IMR-90 (cell line): ENCODE measurements at regions not wholly inside any gene's neighbourhood (a gene's known extent, or its start where the extent isn't known, plus 50 kb on each side); places are given as distances from the start of the nearest gene placed in this dataset.

Source experiments
- ATAC-seq: fragments of 200-7000 bp; cut with Tn5 transposase; 2 replicates; pipeline ENCODE4 v1.9.1; 2020; ENCODE audit warnings: low read depth, mild to moderate bottlenecking, moderate library complexity
- BruUV-seq: library from RNA; stranded (reverse); fragments of 400-500 nt; replicated peaks from 2 replicates; lab custom pipeline; 2021; lab: Mats Ljungman, UMichigan
- CTCF ChIA-PET: fragments of 300-600 bp; formaldehyde crosslinking; extraction: SDS; loops from one replicate; lab custom pipeline; 2021; ENCODE audit warnings: antibody characterized with exemption; lab: Yijun Ruan, JAX
- POLR2A ChIA-PET: fragments of 300-600 bp; sonication (Branson Sonifier 250); formaldehyde crosslinking; loops from one replicate; lab custom pipeline; 2022; ENCODE audit warnings: antibody characterized with exemption; ENCODE audit not compliant: unreplicated experiment; lab: Charles Lee
- DNase-seq: peaks from one replicate; pipeline ENCODE4 v3.0.0; 2013
- H2AFZ ChIP-seq: replicated peaks from 2 replicates; pipeline ENCODE3; 2013; ENCODE audit warnings: low read length, mild to moderate bottlenecking; ENCODE audit not compliant: poor library complexity
- H2AK5ac ChIP-seq: 2 replicates; pipeline ENCODE4 v1.6.1; 2013; ENCODE audit warnings: low read depth, low read length, inconsistent platforms
- H2AK9ac ChIP-seq: replicated peaks from 2 replicates; pipeline ENCODE3; 2013; ENCODE audit warnings: mild to moderate bottlenecking, low read depth, low read length, moderate library complexity; ENCODE audit not compliant: poor library complexity
- H2BK120ac ChIP-seq: 2 replicates; pipeline ENCODE4 v1.6.1; 2013; ENCODE audit warnings: low read depth, low read length, inconsistent platforms
- H2BK15ac ChIP-seq: 3 replicates; pipeline ENCODE4 v1.6.1; 2013; ENCODE audit warnings: low read depth, low read length, inconsistent platforms
- H2BK20ac ChIP-seq: 2 replicates; pipeline ENCODE4 v1.6.1; 2013; ENCODE audit warnings: low read depth, mild to moderate bottlenecking, inconsistent platforms, low read length, moderate library complexity
- H2BK5ac ChIP-seq: 2 replicates; pipeline ENCODE4 v1.6.1; 2013; ENCODE audit warnings: mild to moderate bottlenecking, low read depth, low read length, inconsistent platforms; ENCODE audit not compliant: poor library complexity, severe bottlenecking
- H3K14ac ChIP-seq: replicated peaks from 2 replicates; pipeline ENCODE4 v1.6.1; 2013; ENCODE audit warnings: low read depth, low read length, inconsistent platforms
- H3K18ac ChIP-seq: 2 replicates; pipeline ENCODE4 v1.6.1; 2013; ENCODE audit warnings: low read depth, low read length, control low read depth
- H3K23ac ChIP-seq: 2 replicates; pipeline ENCODE4 v1.6.1; 2013; ENCODE audit warnings: low read depth, low read length, inconsistent platforms
- H3K27ac ChIP-seq: 2 replicates; pipeline ENCODE4 v1.5.1; 2013; ENCODE audit warnings: mild to moderate bottlenecking, control low read depth, low read length; ENCODE audit not compliant: insufficient read depth
- H3K27me3 ChIP-seq: 2 replicates; pipeline ENCODE4 v1.6.1; 2013; ENCODE audit warnings: low read length; ENCODE audit not compliant: control insufficient read depth, insufficient read depth
- H3K36me3 ChIP-seq: 2 replicates; pipeline ENCODE4 v1.6.1; 2013; ENCODE audit warnings: low read length, mixed read lengths; ENCODE audit not compliant: control insufficient read depth, insufficient read depth
- H3K4ac ChIP-seq: 2 replicates; pipeline ENCODE4 v1.6.1; 2013; ENCODE audit warnings: low read depth, low read length, inconsistent platforms
- H3K4me1 ChIP-seq: 2 replicates; pipeline ENCODE4 v1.6.1; 2013; ENCODE audit warnings: low read length, mixed read lengths; ENCODE audit not compliant: control insufficient read depth, insufficient read depth
- H3K4me2 ChIP-seq: 2 replicates; pipeline ENCODE4 v1.6.1; 2013; ENCODE audit warnings: low read depth, mild to moderate bottlenecking, control low read depth, low read length, moderate library complexity
- H3K4me3 ChIP-seq: 2 replicates; pipeline ENCODE4 v1.5.1; 2013; ENCODE audit warnings: low read depth, mild to moderate bottlenecking, control low read depth, low read length, moderate library complexity; ENCODE audit not compliant: insufficient read depth
- H3K56ac ChIP-seq: 2 replicates; pipeline ENCODE4 v1.6.1; 2013; ENCODE audit warnings: low read length, inconsistent platforms; ENCODE audit not compliant: insufficient read depth; ENCODE audit errors: extremely low read depth
- H3K79me1 ChIP-seq, 2 experiments: 2 replicates each; pipeline ENCODE4 v1.6.1; 2013; ENCODE audit warnings: low read length in 2 of 2, inconsistent platforms in 1 of 2, low read depth in 1 of 2
- H3K9ac ChIP-seq: 2 replicates; pipeline ENCODE4 v1.6.1; 2013; ENCODE audit warnings: low read depth, low read length, control low read depth
- H3K9me1 ChIP-seq: 2 replicates; pipeline ENCODE4 v1.6.1; 2013; ENCODE audit warnings: low read length, inconsistent platforms; ENCODE audit not compliant: insufficient read depth
- H3K9me3 ChIP-seq: 2 replicates; pipeline ENCODE4 v1.6.1; 2013; ENCODE audit warnings: low read length; ENCODE audit not compliant: control insufficient read depth, insufficient read depth
- H4K20me1 ChIP-seq: 2 replicates; pipeline ENCODE4 v1.6.1; 2013; ENCODE audit warnings: low read length, inconsistent platforms; ENCODE audit not compliant: insufficient read depth
- H4K5ac ChIP-seq: 2 replicates; pipeline ENCODE4 v1.6.1; 2013; ENCODE audit warnings: mild to moderate bottlenecking, low read depth, low read length, control low read depth
- H4K8ac ChIP-seq, 2 experiments: 2 replicates each; pipeline ENCODE4 v1.6.1; 2013; ENCODE audit warnings: low read depth in 2 of 2, low read length in 2 of 2, control low read depth in 1 of 2, inconsistent platforms in 1 of 2
- H4K91ac ChIP-seq: 2 replicates; pipeline ENCODE4 v1.6.1; 2013; ENCODE audit warnings: low read depth, low read length, inconsistent platforms; ENCODE audit not compliant: insufficient read depth
- BHLHE40 ChIP-seq: fragments of 150-350 bp; IDR thresholded peaks from 2 replicates; pipeline ENCODE4 v1.6.1; 2016; ENCODE audit warnings: mild to moderate bottlenecking, low read depth, low read length
- CHD1 ChIP-seq: IDR thresholded peaks from 2 replicates; pipeline ENCODE4 v1.6.1; 2012; ENCODE audit warnings: low read depth, low read length, improper control_type of control experiment
- MAFK ChIP-seq: IDR thresholded peaks from 2 replicates; pipeline ENCODE4 v1.6.1; 2012; ENCODE audit warnings: low read depth, low read length, improper control_type of control experiment
- MAZ ChIP-seq: IDR thresholded peaks from 2 replicates; pipeline ENCODE4 v1.6.1; 2012; ENCODE audit warnings: low read depth, mild to moderate bottlenecking, low read length, improper control_type of control experiment, moderate library complexity, borderline replicate concordance
- POLR2A ChIP-seq: IDR thresholded peaks from 2 replicates; pipeline ENCODE4 v1.6.1; 2012; ENCODE audit warnings: mild to moderate bottlenecking, low read depth, low read length
- RAD21 ChIP-seq: IDR thresholded peaks from 2 replicates; pipeline ENCODE4 v1.6.1; 2012; ENCODE audit warnings: low read length, improper control_type of control experiment
- RCOR1 ChIP-seq: IDR thresholded peaks from 2 replicates; pipeline ENCODE4 v1.6.1; 2012; ENCODE audit warnings: mild to moderate bottlenecking, low read length, improper control_type of control experiment; ENCODE audit not compliant: insufficient replicate concordance
- WGBS, 2 experiments: methylation state at CpG; one replicate each; pipeline versions ENCODE4 v1.1.5 to v1.1.7; 2013; ENCODE audit warnings: missing lambda C conversion rate in 2 of 2; ENCODE audit not compliant: insufficient read length in 1 of 2; ENCODE audit errors: extremely low coverage in 2 of 2; 5-methylcytosine and 5-hydroxymethylcytosine counted together
- dilution Hi-C: fragments of 300-500 bp; cut with HindIII; formaldehyde crosslinking; loops from one replicate; pipeline ENCODE4 v1.14.3; 2018; ENCODE audit warnings: low sequenced_read_pairs; ENCODE audit not compliant: unreplicated experiment
- in situ Hi-C: fragments of 300-500 bp; cut with MboI; formaldehyde crosslinking; loops from 3 replicates; pipeline ENCODE4 v1.14.3; 2019; ENCODE audit warnings: low sequenced_read_pairs, inconsistent platforms, mixed read lengths
- intact Hi-C: fragments of 100-400 bp; cut with micrococcal nuclease; formaldehyde crosslinking; loops from 2 replicates; pipeline ENCODE4 v1.10.0; 2022

DNA sequence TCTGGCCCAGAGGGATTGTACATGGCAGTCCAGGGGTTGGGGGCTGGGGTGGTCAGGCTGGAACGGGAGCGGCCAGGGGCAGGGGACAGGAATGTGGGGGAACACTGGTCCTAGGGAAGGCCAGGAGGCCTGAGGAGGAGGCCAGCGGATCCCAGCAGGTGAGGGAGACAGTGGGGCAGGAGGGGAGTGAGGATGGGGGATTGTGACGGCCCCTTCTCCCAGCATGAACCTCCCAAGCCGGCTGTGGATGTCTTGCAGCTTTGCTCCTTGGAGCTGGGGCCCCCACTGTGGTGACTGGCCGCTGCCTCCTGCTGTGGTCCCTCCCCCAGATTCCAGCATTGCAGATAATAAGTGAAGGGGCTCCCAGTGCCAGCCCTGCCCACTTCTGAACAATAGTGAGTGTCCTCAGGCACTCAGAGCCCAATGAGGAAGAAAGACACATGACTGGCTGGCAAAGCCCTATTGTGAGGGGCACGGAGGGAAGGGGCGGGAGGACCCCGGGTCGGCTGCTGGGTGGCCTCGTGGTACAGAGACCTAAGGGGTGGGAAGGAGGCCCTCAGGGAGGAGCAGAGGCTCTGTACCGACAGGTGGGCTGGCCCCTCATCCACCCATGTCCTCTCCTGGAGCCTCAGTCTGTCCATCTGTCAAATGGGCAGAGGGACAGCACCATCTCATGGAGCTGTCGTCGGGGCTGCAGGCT is 215.0 kb downstream of the KIF26A start:
- H4K20me1 ChIP-seq: no peaks in the 10 kb centered on the region
- POLR2A ChIA-PET: no interaction called here
- no peak for ATAC-seq
- 0% methylated on average over 1 of the region's 14 CpGs; no CpG with 5 or more reads in 1 of the 2 experiments for WGBS, 2 experiments
- H3K23ac ChIP-seq: no peak overlapping the region
- no peaks in the 10 kb centered on the region for H3K27me3 ChIP-seq
- no peak overlapping the region for H2AFZ ChIP-seq
- no peak overlapping the region for H2BK120ac ChIP-seq
- H3K14ac ChIP-seq: no peak overlapping the region
- CTCF ChIA-PET: no interaction called here
- no peak overlapping the region for H2BK5ac ChIP-seq
- TF ChIP-seq RCOR1 (no peak), CHD1 (no peak), BHLHE40 (no peak), RAD21 (no peak), MAFK (no peak), MAZ (no peak), POLR2A (no peak)
- no peak for DNase-seq
- no peak overlapping the region for H2AK5ac ChIP-seq
- BruUV-seq: no TSS peak
- H3K79me1 ChIP-seq: no peaks in the 10 kb centered on the region
- intact Hi-C loops: no loop called here
- dilution Hi-C loops: no loop called here
- H3K4me2 ChIP-seq: no peak overlapping the region
- H3K9me1 ChIP-seq: no peaks in the 10 kb centered on the region
- H2AK9ac ChIP-seq: no peak overlapping the region
- H3K4me1 ChIP-seq: no peaks in the 10 kb centered on the region
- no peak overlapping the region for H3K27ac ChIP-seq
- H2BK15ac ChIP-seq: no peak overlapping the region
- no peak overlapping the region for H3K18ac ChIP-seq
- H3K36me3 ChIP-seq: no peaks in the 10 kb centered on the region
- H3K4ac ChIP-seq: no peak overlapping the region
- no peak overlapping the region for H4K91ac ChIP-seq
- peaks cover 49% of the 10 kb centered on the region for H3K9me3 ChIP-seq
- in situ Hi-C loops: no loop called here
- H3K56ac ChIP-seq: no peak overlapping the region
- H4K5ac ChIP-seq: no peak overlapping the region
- H3K9ac ChIP-seq: no peak overlapping the region
- no peak overlapping the region for H4K8ac ChIP-seq
- no peak overlapping the region for H2BK20ac ChIP-seq
- H3K4me3 ChIP-seq: no peak overlapping the region
